ENCODE measurements at regions not wholly inside any gene's neighbourhood (a gene's known extent, or its start where the extent isn't known, plus 50 kb on each side); places are given as distances from the start of the nearest gene placed in this dataset.

- TF ChIP-seq POLR2AphosphoS5 (IDR thresholded peaks at IDR 0.05; ENCODE audit: low read depth, low read length): no peak
- no peak for TF ChIP-seq CTCF (IDR thresholded peaks at IDR 0.05)
- no peak for TF ChIP-seq SIN3A (IDR thresholded peaks at IDR 0.05; ENCODE audit: borderline replicate concordance, insufficient read depth, low read depth, low read length)
- no peak for TF ChIP-seq TCF7L2 (IDR thresholded peaks at IDR 0.05; ENCODE audit: low read depth, low read length)
- no peak for TF ChIP-seq REST (IDR thresholded peaks at IDR 0.05; ENCODE audit: insufficient read depth in 1 of 2, low read depth in 2 of 2, low read length in 1 of 2)
These were observed 305.0 kb downstream of the PTEN start for GRCh38 chr10:88168171-88169036.

Measured in Panc1 (cell line).